Spleen (tissue), 7 donors: ENCODE measurements at regions not wholly inside any gene's neighbourhood (a gene's known extent, or its start where the extent isn't known, plus 50 kb on each side); places are given as distances from the start of the nearest gene placed in this dataset.

Experiments
- POLR2A ChIP-seq, 3 donors: fragments of 450-650 bp; IDR thresholded peaks; one replicate each; pipeline ENCODE4 v1.5.1; 2017; ENCODE audit warnings: antibody characterized with exemption in 3 of 3, mild to moderate bottlenecking in 1 of 3
- TF ChIP-seq, protein P1 (sequence below), 11 experiments: fragments of 200-600 bp in 7 of 11; fragments of 450-650 bp in 4 of 11; sonication (generic) in 4 of 11; IDR thresholded peaks in 8 of 11; conservative IDR thresholded peaks in 3 of 11; 1 replicate in 7 of 11; 2 replicates in 4 of 11; pipeline versions ENCODE4 v1.4.0 to v1.8.0; 2016 to 2021; ENCODE audit warnings: antibody characterized with exemption in 11 of 11, inconsistent platforms in 4 of 11, mild to moderate bottlenecking in 1 of 11
- donor health status: DM: no; HTN: no; CAD: no; lungs with moderate emphysema.
- donor health status: DM: no; HTN: no; CAD: no.
- donor health status: DM: no; HTN: no; CAD: no.

DNA sequence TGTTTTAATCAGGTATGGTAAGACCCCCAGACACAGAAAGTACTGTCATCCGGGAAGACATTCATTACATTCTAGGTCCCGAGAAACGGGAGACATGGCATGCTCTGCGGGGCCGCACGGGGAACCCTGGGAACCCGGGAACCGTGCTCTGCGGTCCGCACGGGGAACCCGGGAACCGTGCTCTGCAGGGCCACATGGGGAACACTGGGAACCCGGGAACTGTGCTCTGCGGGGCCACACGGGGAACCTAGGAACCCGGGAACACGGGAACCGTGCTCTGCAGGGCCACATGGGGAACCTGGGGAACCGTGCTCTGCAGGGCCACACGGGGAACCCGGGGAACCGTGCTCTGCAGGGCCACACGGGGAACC lies 165.6 kb upstream of the SULF2 start:
- TF ChIP-seq, protein P1, sequence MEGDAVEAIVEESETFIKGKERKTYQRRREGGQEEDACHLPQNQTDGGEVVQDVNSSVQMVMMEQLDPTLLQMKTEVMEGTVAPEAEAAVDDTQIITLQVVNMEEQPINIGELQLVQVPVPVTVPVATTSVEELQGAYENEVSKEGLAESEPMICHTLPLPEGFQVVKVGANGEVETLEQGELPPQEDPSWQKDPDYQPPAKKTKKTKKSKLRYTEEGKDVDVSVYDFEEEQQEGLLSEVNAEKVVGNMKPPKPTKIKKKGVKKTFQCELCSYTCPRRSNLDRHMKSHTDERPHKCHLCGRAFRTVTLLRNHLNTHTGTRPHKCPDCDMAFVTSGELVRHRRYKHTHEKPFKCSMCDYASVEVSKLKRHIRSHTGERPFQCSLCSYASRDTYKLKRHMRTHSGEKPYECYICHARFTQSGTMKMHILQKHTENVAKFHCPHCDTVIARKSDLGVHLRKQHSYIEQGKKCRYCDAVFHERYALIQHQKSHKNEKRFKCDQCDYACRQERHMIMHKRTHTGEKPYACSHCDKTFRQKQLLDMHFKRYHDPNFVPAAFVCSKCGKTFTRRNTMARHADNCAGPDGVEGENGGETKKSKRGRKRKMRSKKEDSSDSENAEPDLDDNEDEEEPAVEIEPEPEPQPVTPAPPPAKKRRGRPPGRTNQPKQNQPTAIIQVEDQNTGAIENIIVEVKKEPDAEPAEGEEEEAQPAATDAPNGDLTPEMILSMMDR (IDR thresholded peaks at IDR 0.05 in 8 of 11, conservative IDR thresholded peaks at IDR 0.05 in 3 of 11), result no peak
- no peak for TF ChIP-seq POLR2A (IDR thresholded peaks at IDR 0.05)
